OCI-LY3 (cell line): ENCODE measurements at regions not wholly inside any gene's neighbourhood (a gene's known extent, or its start where the extent isn't known, plus 50 kb on each side); places are given as distances from the start of the nearest gene placed in this dataset.

ENCODE experiments used
- H2AFZ ChIP-seq: fragments of 200-600, 300-600 bp; shearing (Covaris generic); 2 replicates; pipeline ENCODE4 v1.6.0; 2014; ENCODE audit warnings: antibody characterized with exemption, low read depth, low read length
- H3K27ac ChIP-seq: fragments of 200-600, 300-600 bp; sonication (generic); 2 replicates; pipeline ENCODE4 v1.5.1; 2014; ENCODE audit warnings: mild to moderate bottlenecking, low read length, moderate library complexity, mixed read lengths
- H3K27me3 ChIP-seq: fragments of 200-600, 300-600 bp; sonication (generic); 2 replicates; pipeline ENCODE4 v1.6.1; 2014; ENCODE audit warnings: low read depth, low read length, mixed read lengths
- H3K36me3 ChIP-seq: fragments of 200-600, 300-600 bp; sonication (generic); replicated peaks from 2 replicates; pipeline ENCODE3; 2014; ENCODE audit warnings: low read depth, low read length, mixed read lengths
- H3K4me1 ChIP-seq: fragments of 300-600, 200-600 bp; sonication (generic); 2 replicates; pipeline ENCODE4 v1.6.1; 2014; ENCODE audit warnings: low read length, mixed read lengths
- H3K4me2 ChIP-seq: fragments of 200-600, 300-600 bp; sonication (generic); 2 replicates; pipeline ENCODE4 v1.6.1; 2014; ENCODE audit warnings: low read length, mixed read lengths
- H3K4me3 ChIP-seq: fragments of 300-600, 200-600 bp; sonication (generic); 2 replicates; pipeline ENCODE4 v1.5.1; 2014; ENCODE audit warnings: antibody characterized with exemption, mild to moderate bottlenecking, low read length, moderate library complexity
- H3K79me2 ChIP-seq: fragments of 300-600, 200-600 bp; shearing (Covaris generic); 2 replicates; pipeline ENCODE4 v1.6.1; 2014; ENCODE audit warnings: mild to moderate bottlenecking, low read length, mixed read lengths
- H3K9ac ChIP-seq: fragments of 300-600, 200-600 bp; shearing (Covaris generic); 2 replicates; pipeline ENCODE4 v1.6.0; 2014; ENCODE audit warnings: mild to moderate bottlenecking, low read length, moderate library complexity
- H3K9me3 ChIP-seq: fragments of 200-600, 300-600 bp; shearing (Covaris generic); 2 replicates; pipeline ENCODE4 v1.6.1; 2014; ENCODE audit warnings: low read length, mixed read lengths; ENCODE audit not compliant: insufficient read depth
- H4K20me1 ChIP-seq: fragments of 200-600, 300-600 bp; sonication (generic); 2 replicates; pipeline ENCODE4 v1.6.1; 2016; ENCODE audit warnings: low read length, mixed read lengths; ENCODE audit not compliant: insufficient read depth
- CTCF ChIP-seq: fragments of 200-600, 300-600 bp; sonication (generic); IDR thresholded peaks from 2 replicates; pipeline ENCODE4 v1.5.1; 2014; ENCODE audit warnings: antibody characterized with exemption, low read length, low read depth
- EZH2phosphoT487 ChIP-seq: fragments of 200-600 bp; shearing (Covaris generic); IDR thresholded peaks from 2 replicates; pipeline ENCODE4 v1.6.1; 2018; ENCODE audit warnings: antibody characterized with exemption, mixed run types, low read depth

GRCh38 chr10:131784363-131785120 is 116.3 kb upstream of the PPP2R2D start:
- Histone ChIP-seq H3K27ac (no peak overlapping the region), H4K20me1 (no peaks in the 10 kb centered on the region), H3K4me1 (no peaks in the 10 kb centered on the region), H3K9me3 (no peaks in the 10 kb centered on the region), H2AFZ (no peak overlapping the region), H3K4me3 (no peak overlapping the region), H3K36me3 (no peaks in the 10 kb centered on the region), H3K4me2 (no peak overlapping the region), H3K79me2 (no peaks in the 10 kb centered on the region), H3K9ac (no peak overlapping the region), H3K27me3 (no peaks in the 10 kb centered on the region)
- TF ChIP-seq EZH2phosphoT487 (no peak), CTCF (no peak)

DNA sequence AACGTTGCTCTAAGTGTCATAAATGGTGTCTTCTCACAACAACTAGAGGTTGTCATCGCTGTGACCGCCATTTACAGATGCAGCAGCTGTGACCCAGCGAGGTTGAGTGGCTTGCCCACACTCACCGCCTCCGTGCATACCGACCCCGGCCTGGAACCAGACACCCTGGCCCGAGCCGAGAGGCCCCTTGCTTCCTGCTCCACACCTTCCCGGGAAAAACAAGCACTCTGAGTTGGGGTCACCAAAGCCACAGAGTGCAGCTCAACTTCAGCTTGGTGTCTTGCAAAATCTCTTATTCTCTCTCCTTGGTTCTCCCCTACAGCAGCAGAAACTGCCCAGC is 115.7 kb upstream of the PPP2R2D start:
- H3K27me3 ChIP-seq, result no peaks in the 10 kb centered on the region
- H3K4me3 ChIP-seq, result no peak overlapping the region
- no peak overlapping the region for H3K9ac ChIP-seq
- no peaks in the 10 kb centered on the region for H3K4me1 ChIP-seq
- no peaks in the 10 kb centered on the region for H4K20me1 ChIP-seq
- no peak overlapping the region for H3K4me2 ChIP-seq
- no peaks in the 10 kb centered on the region for H3K9me3 ChIP-seq
- TF ChIP-seq CTCF (no peak), EZH2phosphoT487 (no peak)
- H3K36me3 ChIP-seq, result no peaks in the 10 kb centered on the region
- H3K27ac ChIP-seq, result no peak overlapping the region
- H2AFZ ChIP-seq, result no peak overlapping the region
- H3K79me2 ChIP-seq, result no peaks in the 10 kb centered on the region

- H3K27ac ChIP-seq, result no peak overlapping the region
These were observed 113.8 kb upstream of the PPP2R2D start for GRCh38 chr10:131786756-131787605.

More at GRCh38 chr10:131786756-131787605, 113.8 kb upstream of the PPP2R2D start:
- Histone ChIP-seq H3K4me2 (no peak overlapping the region), H4K20me1 (no peaks in the 10 kb centered on the region), H3K4me3 (no peak overlapping the region), H3K9ac (no peak overlapping the region), H3K9me3 (no peaks in the 10 kb centered on the region), H3K27me3 (no peaks in the 10 kb centered on the region), H3K79me2 (no peaks in the 10 kb centered on the region), H3K36me3 (no peaks in the 10 kb centered on the region), H3K4me1 (no peaks in the 10 kb centered on the region), H2AFZ (no peak overlapping the region)
- TF ChIP-seq EZH2phosphoT487 (no peak), CTCF (peak; percentile 65)
